ENCODE measurements at regions not wholly inside any gene's neighbourhood (a gene's known extent, or its start where the extent isn't known, plus 50 kb on each side); places are given as distances from the start of the nearest gene placed in this dataset.

GRCh38 chr1:224565611-224566406 is 50.3 kb upstream of the CNIH3 start:
- no peak overlapping the region for H3K4me3 ChIP-seq (ENCODE audit: low read depth, low read length)
- no peak for TF ChIP-seq CTCF (conservative IDR thresholded peaks at IDR 0.05; ENCODE audit: low read depth, low read length)
- no peak for DNase-seq (ENCODE audit: low read depth)

Measured in epithelial cell of proximal tubule (primary cell).